GM23338 (cell line): ENCODE measurements at regions not wholly inside any gene's neighbourhood (a gene's known extent, or its start where the extent isn't known, plus 50 kb on each side); places are given as distances from the start of the nearest gene placed in this dataset.

Source experiments
- ATAC-seq: fragments of 200-7000 bp; cut with Tn5 transposase; 3 replicates; pipeline ENCODE4 v1.9.1; 2020
- DNase-seq: peaks from one replicate; pipeline ENCODE4 v3.0.0-alpha.2; 2015; ENCODE audit warnings: low spot score
- H2AFZ ChIP-seq: fragments of 200-600 bp; sonication (generic); 2 replicates; pipeline ENCODE4 v1.8.0; 2016; ENCODE audit warnings: antibody characterized with exemption, mild to moderate bottlenecking, moderate library complexity
- H3F3A ChIP-seq: fragments of 200-600 bp; sonication (generic); replicated peaks from 2 replicates; pipeline ENCODE4 v1.8.0; 2017; ENCODE audit warnings: antibody characterized with exemption, mixed run types, low read depth
- H3K27ac ChIP-seq: fragments of 200-600 bp; sonication (generic); 2 replicates; pipeline ENCODE4 v1.6.1; 2016; ENCODE audit warnings: low read depth
- H3K27me3 ChIP-seq: fragments of 200-600 bp; sonication (generic); 2 replicates; pipeline ENCODE4 v1.8.0; 2016; ENCODE audit warnings: mild to moderate bottlenecking, mixed run types, moderate library complexity; ENCODE audit not compliant: insufficient read depth
- H3K36me3 ChIP-seq: fragments of 200-600 bp; sonication (generic); 2 replicates; pipeline ENCODE4 v1.8.0; 2016; ENCODE audit warnings: mild to moderate bottlenecking; ENCODE audit not compliant: insufficient read depth
- H3K4me1 ChIP-seq: fragments of 200-600 bp; sonication (generic); 2 replicates; pipeline ENCODE4 v1.8.0; 2016; ENCODE audit warnings: mild to moderate bottlenecking, moderate library complexity; ENCODE audit not compliant: insufficient read depth
- H3K4me2 ChIP-seq: fragments of 200-600 bp; sonication (generic); 2 replicates; pipeline ENCODE4 v1.7.1; 2017; ENCODE audit warnings: mixed run types
- H3K4me3 ChIP-seq: fragments of 200-600 bp; sonication (generic); 2 replicates; pipeline ENCODE4 v1.6.1; 2016; ENCODE audit warnings: mixed run types
- H3K79me2 ChIP-seq: fragments of 200-600 bp; sonication (generic); replicated peaks from 2 replicates; pipeline ENCODE4 v1.8.0; 2017; ENCODE audit warnings: mild to moderate bottlenecking; ENCODE audit not compliant: insufficient read depth
- H3K9me2 ChIP-seq: fragments of 200-600 bp; sonication (generic); 2 replicates; pipeline ENCODE4 v1.8.0; 2017; ENCODE audit not compliant: insufficient read depth
- H4K20me1 ChIP-seq: fragments of 200-600 bp; sonication (generic); replicated peaks from 2 replicates; pipeline ENCODE4 v1.8.0; 2017; ENCODE audit warnings: mild to moderate bottlenecking; ENCODE audit not compliant: insufficient read depth
- H3K27ac Mint-ChIP-seq: 2 replicates; pipeline ENCODE4 v1.8.0; 2020; ENCODE audit warnings: inconsistent platforms, mild to moderate bottlenecking, moderate library complexity, mixed read lengths
- H3K27me3 Mint-ChIP-seq: 3 replicates; pipeline ENCODE4 v1.8.0; 2022; ENCODE audit warnings: low read depth, mild to moderate bottlenecking, moderate library complexity, mixed read lengths, inconsistent platforms; ENCODE audit not compliant: insufficient read depth, poor library complexity
- H3K36me3 Mint-ChIP-seq: 3 replicates; pipeline ENCODE4 v1.8.0; 2021; ENCODE audit warnings: low read depth, mild to moderate bottlenecking, inconsistent platforms, moderate library complexity, mixed read lengths
- H3K4me1 Mint-ChIP-seq: 3 replicates; pipeline ENCODE4 v1.8.0; 2020; ENCODE audit warnings: mild to moderate bottlenecking, inconsistent platforms, mixed read lengths
- H3K4me3 Mint-ChIP-seq: 3 replicates; pipeline ENCODE4 v1.8.0; 2021; ENCODE audit warnings: moderate library complexity, mild to moderate bottlenecking, inconsistent platforms, mixed read lengths
- H3K9me3 Mint-ChIP-seq: 3 replicates; pipeline ENCODE4 v1.8.0; 2020; ENCODE audit warnings: moderate library complexity, mild to moderate bottlenecking, inconsistent platforms, mixed read lengths
- CREB1 ChIP-seq: fragments of 250-450 bp; sonication (Bioruptor Pico); IDR thresholded peaks from 2 replicates; pipeline ENCODE4 v1.5.0; 2020; ENCODE audit warnings: low read depth, mild to moderate bottlenecking, moderate library complexity
- CTCF ChIP-seq, 2 experiments: fragments of 200-600 bp in 1 of 2; sonication (generic) in 1 of 2; conservative IDR thresholded peaks; 2 replicates each; pipeline versions ENCODE4 v1.5.1 to v1.6.1; 2016 to 2017; ENCODE audit warnings: antibody characterized with exemption in 2 of 2, low read depth in 2 of 2, mild to moderate bottlenecking in 2 of 2, moderate library complexity in 1 of 2
- ETS1 ChIP-seq: IDR thresholded peaks from 2 replicates; pipeline ENCODE4 v1.6.1; 2016; ENCODE audit warnings: antibody characterized with exemption
- EZH2 ChIP-seq: fragments of 200-600 bp; sonication (generic); IDR thresholded peaks from one replicate; pipeline ENCODE4 v1.8.0; 2017; ENCODE audit warnings: antibody characterized with exemption, mild to moderate bottlenecking, low read depth; ENCODE audit not compliant: unreplicated experiment
- EZH2phosphoT487 ChIP-seq: fragments of 200-600 bp; sonication (generic); IDR thresholded peaks from one replicate; pipeline ENCODE4 v1.8.1; 2018; ENCODE audit warnings: antibody characterized with exemption; ENCODE audit not compliant: unreplicated experiment
- POLR2AphosphoS5 ChIP-seq: IDR thresholded peaks from 2 replicates; pipeline ENCODE4 v1.6.1; 2016; ENCODE audit warnings: antibody characterized with exemption, low read depth
- REST ChIP-seq: IDR thresholded peaks from one replicate; pipeline ENCODE4 v1.6.1; 2018; ENCODE audit warnings: antibody characterized with exemption; ENCODE audit not compliant: unreplicated experiment
- STAT1 ChIP-seq: IDR thresholded peaks from one replicate; pipeline ENCODE4 v1.6.1; 2016; ENCODE audit warnings: antibody characterized with exemption; ENCODE audit not compliant: unreplicated experiment
- ZNF114 ChIP-seq: fragments of 250-450 bp; sonication (Bioruptor Pico); IDR thresholded peaks from 2 replicates; pipeline ENCODE4 v1.5.0; 2020; ENCODE audit warnings: mild to moderate bottlenecking, moderate library complexity
- ZNF462 ChIP-seq: fragments of 250-450 bp; sonication (Bioruptor Pico); IDR thresholded peaks from 2 replicates; pipeline ENCODE4 v1.5.0; 2020; ENCODE audit warnings: mild to moderate bottlenecking, moderate library complexity

GRCh38 chr12:61546296-61546695, 713.9 kb upstream of the USP15 start:
- Histone ChIP-seq H3K9me2 (no peaks in the 10 kb centered on the region), H3K4me3 (no peak overlapping the region), H3K27ac (no peak overlapping the region), H3K36me3 (no peaks in the 10 kb centered on the region), H3F3A (no peaks in the 10 kb centered on the region), H3K4me1 (no peaks in the 10 kb centered on the region), H4K20me1 (no peaks in the 10 kb centered on the region), H3K27me3 (no peaks in the 10 kb centered on the region), H3K79me2 (no peaks in the 10 kb centered on the region), H3K4me2 (no peak overlapping the region), H2AFZ (no peak overlapping the region)
- Mint-ChIP-seq H3K36me3 (0 out of 3 replicates have a peak, but pooled peaks cover 2% of the 10 kb centered on the region), H3K4me1 (peaks cover 7% of the 10 kb centered on the region; the same call in 1 of the 3 replicates), H3K27me3 (no peaks in the 10 kb centered on the region), H3K27ac (no peak overlapping the region), H3K9me3 (no peaks in the 10 kb centered on the region), H3K4me3 (no peak overlapping the region)
- ATAC-seq (no peak), DNase-seq (peak; percentile 34)
- TF ChIP-seq POLR2AphosphoS5 (no peak), CTCF (conservative IDR thresholded peaks at IDR 0.05; ENCODE audit: low read depth in 2 of 2) (peak; percentile 20 to 42; a peak in 2 of 4 replicates), ZNF114 (CRISPR knock-in tag) (no peak)

GRCh38 chr12:61553091-61553490, 707.1 kb upstream of the USP15 start:
- peaks cover 4% of the 10 kb centered on the region; the same call in 2 of the 3 replicates for H3K36me3 Mint-ChIP-seq
- 0 out of 3 replicates have a peak, but pooled peaks cover under 1% of the 10 kb centered on the region for H3K4me1 Mint-ChIP-seq
- no peak overlapping the region for H3K27ac ChIP-seq
- H3K79me2 ChIP-seq, result no peaks in the 10 kb centered on the region
- H3K4me3 ChIP-seq, result no peak overlapping the region
- H3K27ac Mint-ChIP-seq, result no peak overlapping the region
- H3K27me3 Mint-ChIP-seq, result no peaks in the 10 kb centered on the region
- H3K4me3 Mint-ChIP-seq, result no peak overlapping the region
- no peak overlapping the region for H3K4me2 ChIP-seq
- H3K36me3 ChIP-seq, result no peaks in the 10 kb centered on the region
- H3K4me1 ChIP-seq, result no peaks in the 10 kb centered on the region
- no peaks in the 10 kb centered on the region for H4K20me1 ChIP-seq
- no peaks in the 10 kb centered on the region for H3K9me2 ChIP-seq
- DNase-seq (no peak), ATAC-seq (no peak)
- no peaks in the 10 kb centered on the region for H3F3A ChIP-seq
- no peaks in the 10 kb centered on the region for H3K27me3 ChIP-seq
- H2AFZ ChIP-seq, result no peak overlapping the region
- H3K9me3 Mint-ChIP-seq, result peaks cover 7% of the 10 kb centered on the region; the same call in 2 of the 3 replicates
- TF ChIP-seq EZH2, result no peak
- TF ChIP-seq POLR2AphosphoS5, result no peak
- TF ChIP-seq EZH2phosphoT487, result no peak
- TF ChIP-seq CREB1, result no peak
- no peak for TF ChIP-seq ETS1
- TF ChIP-seq ZNF462 (CRISPR knock-in tag), result no peak
- no peak for TF ChIP-seq STAT1
- TF ChIP-seq REST, result no peak
